C4-2B (cell line): ENCODE measurements at regions not wholly inside any gene's neighbourhood (a gene's known extent, or its start where the extent isn't known, plus 50 kb on each side); places are given as distances from the start of the nearest gene placed in this dataset.

Experiments used
- ZFX ChIP-seq: fragments of 450-650 bp; IDR thresholded peaks from 2 replicates; pipeline ENCODE4 v1.6.1; 2017
- TF ChIP-seq, protein P1 (sequence below): fragments of 450-650 bp; conservative IDR thresholded peaks from 2 replicates; pipeline ENCODE4 v1.5.1; 2017; ENCODE audit warnings: mild to moderate bottlenecking

DNA sequence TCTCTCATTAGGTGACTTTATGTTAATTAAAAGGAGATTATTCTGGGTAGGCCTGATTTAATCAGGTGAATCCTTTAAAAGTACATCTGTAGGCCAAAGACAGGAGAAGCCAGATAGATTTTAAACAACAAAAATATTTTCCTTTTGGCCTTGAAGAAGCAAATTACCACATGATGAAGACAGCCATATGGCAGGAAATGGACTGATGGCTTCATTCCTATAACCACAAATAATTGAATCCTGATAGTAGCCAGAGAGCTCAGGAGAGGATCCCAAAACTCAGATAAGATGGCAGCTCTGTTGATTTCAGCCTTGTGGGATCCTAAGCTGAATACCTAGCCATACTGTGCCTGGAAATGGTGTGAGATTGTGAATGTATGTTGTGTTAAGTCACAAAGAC, 66.1 kb upstream of the PRKX start:
- TF ChIP-seq, protein P1, sequence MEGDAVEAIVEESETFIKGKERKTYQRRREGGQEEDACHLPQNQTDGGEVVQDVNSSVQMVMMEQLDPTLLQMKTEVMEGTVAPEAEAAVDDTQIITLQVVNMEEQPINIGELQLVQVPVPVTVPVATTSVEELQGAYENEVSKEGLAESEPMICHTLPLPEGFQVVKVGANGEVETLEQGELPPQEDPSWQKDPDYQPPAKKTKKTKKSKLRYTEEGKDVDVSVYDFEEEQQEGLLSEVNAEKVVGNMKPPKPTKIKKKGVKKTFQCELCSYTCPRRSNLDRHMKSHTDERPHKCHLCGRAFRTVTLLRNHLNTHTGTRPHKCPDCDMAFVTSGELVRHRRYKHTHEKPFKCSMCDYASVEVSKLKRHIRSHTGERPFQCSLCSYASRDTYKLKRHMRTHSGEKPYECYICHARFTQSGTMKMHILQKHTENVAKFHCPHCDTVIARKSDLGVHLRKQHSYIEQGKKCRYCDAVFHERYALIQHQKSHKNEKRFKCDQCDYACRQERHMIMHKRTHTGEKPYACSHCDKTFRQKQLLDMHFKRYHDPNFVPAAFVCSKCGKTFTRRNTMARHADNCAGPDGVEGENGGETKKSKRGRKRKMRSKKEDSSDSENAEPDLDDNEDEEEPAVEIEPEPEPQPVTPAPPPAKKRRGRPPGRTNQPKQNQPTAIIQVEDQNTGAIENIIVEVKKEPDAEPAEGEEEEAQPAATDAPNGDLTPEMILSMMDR, result no peak
- no peak for TF ChIP-seq ZFX
